SK-N-SH treated with all-trans-retinoic acid at 6 μM for 48 hours (cell line): ENCODE measurements at regions not wholly inside any gene's neighbourhood (a gene's known extent, or its start where the extent isn't known, plus 50 kb on each side); places are given as distances from the start of the nearest gene placed in this dataset.

Experiments
- ATAC-seq: fragments of 200-7000 bp; cut with Tn5 transposase; 3 replicates; pipeline ENCODE4 v1.9.1; 2020; ENCODE audit warnings: mild to moderate bottlenecking, moderate library complexity
- ARNTL ChIP-seq: fragments of 450-650 bp; formaldehyde crosslinking; IDR thresholded peaks from 2 replicates; pipeline ENCODE4 v1.5.0; 2020; ENCODE audit warnings: low read depth, mild to moderate bottlenecking, moderate library complexity, borderline replicate concordance
- BACH2 ChIP-seq: fragments of 250-450 bp; sonication (Bioruptor Pico); IDR thresholded peaks from 2 replicates; pipeline ENCODE4 v1.9.0; 2021; ENCODE audit warnings: mild to moderate bottlenecking, borderline replicate concordance
- CSDC2 ChIP-seq: fragments of 250-450 bp; sonication (Bioruptor Pico); IDR thresholded peaks from 2 replicates; pipeline ENCODE4 v1.5.0; 2020; ENCODE audit warnings: mild to moderate bottlenecking, moderate library complexity
- CSRNP3 ChIP-seq: fragments of 250-450 bp; sonication (Bioruptor Pico); IDR thresholded peaks from 2 replicates; pipeline ENCODE4 v1.5.1; 2021; ENCODE audit warnings: mild to moderate bottlenecking, moderate library complexity
- ESRRG ChIP-seq: fragments of 250-450 bp; sonication (Bioruptor Pico); IDR thresholded peaks from 2 replicates; pipeline ENCODE4 v1.6.1; 2021; ENCODE audit warnings: mild to moderate bottlenecking
- GLIS3 ChIP-seq: fragments of 250-450 bp; sonication (Bioruptor Pico); IDR thresholded peaks from 2 replicates; pipeline ENCODE4 v1.5.0; 2020; ENCODE audit warnings: mild to moderate bottlenecking, moderate library complexity
- ISL1 ChIP-seq: fragments of 250-450 bp; sonication (Bioruptor Pico); IDR thresholded peaks from 2 replicates; pipeline ENCODE4 v2.1.2; 2022; ENCODE audit warnings: mild to moderate bottlenecking, moderate library complexity
- OSR1 ChIP-seq: fragments of 250-450 bp; sonication (Bioruptor Pico); IDR thresholded peaks from 2 replicates; pipeline ENCODE4 v1.8.0; 2022; ENCODE audit warnings: moderate library complexity, mild to moderate bottlenecking, inconsistent platforms
- PATZ1 ChIP-seq: fragments of 250-450 bp; sonication (Bioruptor Pico); IDR thresholded peaks from 2 replicates; pipeline ENCODE4 v1.8.0; 2020; ENCODE audit warnings: mild to moderate bottlenecking, moderate library complexity, borderline replicate concordance
- POU6F1 ChIP-seq: fragments of 250-450 bp; sonication (Bioruptor Pico); IDR thresholded peaks from 2 replicates; pipeline ENCODE4 v1.8.0; 2021; ENCODE audit warnings: low read depth, mild to moderate bottlenecking, moderate library complexity, borderline replicate concordance
- PPARA ChIP-seq: fragments of 250-450 bp; sonication (Bioruptor Pico); IDR thresholded peaks from 2 replicates; pipeline ENCODE4 v1.5.0; 2020; ENCODE audit warnings: mild to moderate bottlenecking, borderline replicate concordance
- RARB ChIP-seq: fragments of 250-450 bp; sonication (Bioruptor Pico); IDR thresholded peaks from 2 replicates; pipeline ENCODE4 v1.8.0; 2021; ENCODE audit warnings: mild to moderate bottlenecking, moderate library complexity
- SNAI2 ChIP-seq: fragments of 250-450 bp; sonication (Bioruptor Pico); IDR thresholded peaks from 2 replicates; pipeline ENCODE4 v1.5.0; 2020; ENCODE audit warnings: mild to moderate bottlenecking, moderate library complexity
- TCF4 ChIP-seq: fragments of 250-450 bp; sonication (Bioruptor Pico); IDR thresholded peaks from 2 replicates; pipeline ENCODE4 v1.8.0; 2021; ENCODE audit warnings: mild to moderate bottlenecking, moderate library complexity, borderline replicate concordance
- TOX ChIP-seq: fragments of 250-450 bp; sonication (Bioruptor Pico); IDR thresholded peaks from 2 replicates; pipeline ENCODE4 v1.8.0; 2021; ENCODE audit warnings: mild to moderate bottlenecking, moderate library complexity, borderline replicate concordance
- ZC3H10 ChIP-seq: fragments of 250-450 bp; sonication (Bioruptor Pico); IDR thresholded peaks from 2 replicates; pipeline ENCODE4 v1.5.1; 2021; ENCODE audit warnings: mild to moderate bottlenecking, moderate library complexity
- ZFP3 ChIP-seq: fragments of 250-450 bp; sonication (Bioruptor Pico); IDR thresholded peaks from 2 replicates; pipeline ENCODE4 v1.5.0; 2020; ENCODE audit warnings: mild to moderate bottlenecking, moderate library complexity
- ZFP30 ChIP-seq: fragments of 450-650 bp; formaldehyde crosslinking; IDR thresholded peaks from 2 replicates; pipeline ENCODE4 v1.5.0; 2022; ENCODE audit warnings: mild to moderate bottlenecking, moderate library complexity
- ZNF565 ChIP-seq: fragments of 450-650 bp; formaldehyde crosslinking; conservative IDR thresholded peaks from 2 replicates; pipeline ENCODE4 v1.5.0; 2020; ENCODE audit warnings: low read depth, mild to moderate bottlenecking, moderate library complexity
- ZNF70 ChIP-seq: fragments of 450-650 bp; formaldehyde crosslinking; IDR thresholded peaks from 2 replicates; pipeline ENCODE4 v1.5.0; 2020; ENCODE audit warnings: mild to moderate bottlenecking, moderate library complexity
- ZNF8 ChIP-seq: fragments of 450-650 bp; formaldehyde crosslinking; IDR thresholded peaks from 2 replicates; pipeline ENCODE4 v1.5.0; 2020; ENCODE audit warnings: mild to moderate bottlenecking, moderate library complexity
- TF ChIP-seq, protein P1 (sequence below): fragments of 250-450 bp; sonication (Bioruptor Pico); IDR thresholded peaks from 2 replicates; pipeline ENCODE4 v1.5.1; 2020; ENCODE audit warnings: low read depth, mild to moderate bottlenecking, moderate library complexity

DNA sequence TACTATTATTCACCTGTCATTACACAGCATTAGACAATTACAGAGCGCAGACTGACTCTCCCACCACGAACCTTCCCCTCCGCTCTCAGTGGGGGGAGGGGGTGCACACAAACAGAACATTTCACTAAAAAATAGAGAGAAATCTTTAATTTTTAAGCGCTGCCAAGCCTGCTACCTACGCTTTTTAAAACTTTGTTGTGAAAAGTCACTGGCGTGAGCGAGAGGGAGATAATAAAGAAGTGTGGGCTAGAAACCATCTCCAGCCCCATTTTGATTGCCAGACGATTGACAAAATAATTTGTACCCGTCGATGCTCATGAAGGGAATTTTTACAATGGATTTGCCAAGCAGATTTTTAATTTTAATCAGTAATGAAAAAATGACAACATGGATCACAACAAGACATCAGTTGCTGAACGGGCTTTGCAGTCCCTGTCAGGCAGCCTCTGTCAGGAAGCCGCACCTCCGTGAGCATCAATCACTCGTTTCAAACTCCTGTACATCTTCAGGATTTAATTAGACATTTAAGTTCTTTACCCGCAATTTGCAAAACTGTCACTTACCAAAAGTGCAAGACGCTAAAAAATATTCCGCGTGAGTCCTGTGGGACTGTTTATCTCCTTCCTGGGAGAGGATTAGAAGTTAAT is 209.1 kb downstream of the BCL11B start:
- TF ChIP-seq POU6F1 (CRISPR knock-in tag): no peak
- TF ChIP-seq ZC3H10 (CRISPR knock-in tag): no peak
- TF ChIP-seq ZNF565: no peak
- TF ChIP-seq ARNTL (CRISPR knock-in tag): no peak
- TF ChIP-seq ESRRG: no peak
- TF ChIP-seq ZNF70 (CRISPR knock-in tag): no peak
- no peak for TF ChIP-seq SNAI2 (CRISPR knock-in tag)
- no peak for TF ChIP-seq PATZ1 (CRISPR knock-in tag)
- TF ChIP-seq ZFP30 (CRISPR knock-in tag): no peak
- TF ChIP-seq TOX (CRISPR knock-in tag): no peak
- TF ChIP-seq ISL1 (CRISPR knock-in tag): no peak
- TF ChIP-seq, protein P1, sequence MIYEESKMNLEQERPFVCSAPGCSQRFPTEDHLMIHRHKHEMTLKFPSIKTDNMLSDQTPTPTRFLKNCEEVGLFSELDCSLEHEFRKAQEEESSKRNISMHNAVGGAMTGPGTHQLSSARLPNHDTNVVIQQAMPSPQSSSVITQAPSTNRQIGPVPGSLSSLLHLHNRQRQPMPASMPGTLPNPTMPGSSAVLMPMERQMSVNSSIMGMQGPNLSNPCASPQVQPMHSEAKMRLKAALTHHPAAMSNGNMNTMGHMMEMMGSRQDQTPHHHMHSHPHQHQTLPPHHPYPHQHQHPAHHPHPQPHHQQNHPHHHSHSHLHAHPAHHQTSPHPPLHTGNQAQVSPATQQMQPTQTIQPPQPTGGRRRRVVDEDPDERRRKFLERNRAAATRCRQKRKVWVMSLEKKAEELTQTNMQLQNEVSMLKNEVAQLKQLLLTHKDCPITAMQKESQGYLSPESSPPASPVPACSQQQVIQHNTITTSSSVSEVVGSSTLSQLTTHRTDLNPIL: no peak
- TF ChIP-seq PPARA (CRISPR knock-in tag): no peak
- TF ChIP-seq RARB (CRISPR knock-in tag): no peak
- no peak for TF ChIP-seq ZNF8
- TF ChIP-seq OSR1 (CRISPR knock-in tag): no peak
- TF ChIP-seq CSRNP3: no peak
- no peak for TF ChIP-seq TCF4 (CRISPR knock-in tag)
- TF ChIP-seq BACH2 (CRISPR knock-in tag): no peak
- TF ChIP-seq GLIS3 (CRISPR knock-in tag): no peak
- no peak for ATAC-seq

DNA sequence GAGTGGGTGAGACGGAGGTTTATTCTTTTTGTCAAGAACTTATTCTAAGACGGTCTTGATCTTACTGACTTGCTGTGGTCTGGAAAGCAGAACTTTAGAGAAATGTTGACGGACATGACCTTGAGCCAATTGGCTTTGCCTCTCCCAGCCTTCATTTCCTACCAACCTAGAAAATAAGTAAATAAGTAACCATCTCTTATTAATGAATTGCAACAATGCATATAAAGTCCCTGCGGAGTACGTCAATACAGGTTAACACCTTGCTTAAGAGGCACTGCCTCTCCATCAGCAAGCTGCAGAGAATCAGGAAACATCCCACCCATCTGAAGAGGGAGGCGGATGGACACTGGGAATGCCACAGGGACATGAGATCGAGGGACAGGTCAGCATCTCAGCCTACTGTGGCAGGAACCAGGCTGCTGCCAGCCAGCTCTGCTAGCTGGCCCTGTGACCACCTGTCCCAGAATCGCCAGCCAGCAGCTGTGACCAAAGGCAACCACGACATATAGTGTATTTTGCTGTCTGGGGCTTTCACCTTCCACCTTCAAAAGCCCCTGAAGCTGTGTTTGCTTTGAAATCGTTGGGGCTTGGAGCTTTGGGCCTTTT is 208.3 kb downstream of the BCL11B start:
- ATAC-seq: no peak
- TF ChIP-seq ZNF70 (CRISPR knock-in tag) (no peak), ISL1 (CRISPR knock-in tag) (no peak), ZC3H10 (CRISPR knock-in tag) (no peak), RARB (CRISPR knock-in tag) (no peak), TOX (CRISPR knock-in tag) (no peak), ESRRG (no peak), ZFP3 (CRISPR knock-in tag) (no peak), ZFP30 (CRISPR knock-in tag) (no peak), OSR1 (CRISPR knock-in tag) (no peak)
- TF ChIP-seq, protein P1: no peak

GRCh38 chr14:99064262-99064954 is 207.6 kb downstream of the BCL11B start:
- no peak for ATAC-seq
- TF ChIP-seq RARB (CRISPR knock-in tag) (no peak), PPARA (CRISPR knock-in tag) (no peak), PATZ1 (CRISPR knock-in tag) (no peak), ZFP3 (CRISPR knock-in tag) (no peak), ZC3H10 (CRISPR knock-in tag) (no peak), SNAI2 (CRISPR knock-in tag) (no peak), ISL1 (CRISPR knock-in tag) (no peak), ZNF70 (CRISPR knock-in tag) (no peak), CSDC2 (CRISPR knock-in tag) (no peak), CSRNP3 (no peak)
